Ovary (tissue), 3 donors: ENCODE measurements at regions not wholly inside any gene's neighbourhood (a gene's known extent, or its start where the extent isn't known, plus 50 kb on each side); places are given as distances from the start of the nearest gene placed in this dataset.

Experiments used
- CTCF ChIP-seq, 3 donors: fragments of 450-650 bp in 2 of 3; fragments of 200-600 bp in 1 of 3; IDR thresholded peaks; one replicate each; pipeline versions ENCODE4 v1.5.1 to v1.8.0; 2016 to 2022; ENCODE audit warnings: antibody characterized with exemption in 3 of 3, mild to moderate bottlenecking in 1 of 3
- EP300 ChIP-seq: sonication (generic); formaldehyde crosslinking; IDR thresholded peaks from one replicate; pipeline ENCODE4 v1.6.1; 2017; ENCODE audit warnings: antibody characterized with exemption
- POLR2A ChIP-seq: fragments of 450-650 bp; IDR thresholded peaks from one replicate; pipeline ENCODE4 v1.6.1; 2017; ENCODE audit warnings: antibody characterized with exemption, mild to moderate bottlenecking, moderate library complexity
- donor health status: DM: no; HTN: no; CAD: no.

- no peak for TF ChIP-seq CTCF (IDR thresholded peaks at IDR 0.05)
- no peak for TF ChIP-seq EP300
- no peak for TF ChIP-seq POLR2A
These were observed 494.5 kb upstream of the MAP2 start for GRCh38 chr2:208929139-208929864.
